GM12864 (cell line): ENCODE measurements at regions not wholly inside any gene's neighbourhood (a gene's known extent, or its start where the extent isn't known, plus 50 kb on each side); places are given as distances from the start of the nearest gene placed in this dataset.

ENCODE experiments used
- DNase-seq: peaks from one replicate; pipeline ENCODE4 v3.0.0-alpha.2; 2011; ENCODE audit warnings: low read depth
- H3K4me3 ChIP-seq: 2 replicates; pipeline ENCODE4 v1.5.1; 2011; ENCODE audit warnings: mild to moderate bottlenecking, low read depth, low read length, control low read depth
- TF ChIP-seq, protein P1 (sequence below): IDR thresholded peaks from 2 replicates; pipeline ENCODE4 v1.5.1; 2011; ENCODE audit warnings: low read depth, mild to moderate bottlenecking, moderate library complexity, low read length, control low read depth, inconsistent platforms; ENCODE audit errors: missing control alignments

DNA sequence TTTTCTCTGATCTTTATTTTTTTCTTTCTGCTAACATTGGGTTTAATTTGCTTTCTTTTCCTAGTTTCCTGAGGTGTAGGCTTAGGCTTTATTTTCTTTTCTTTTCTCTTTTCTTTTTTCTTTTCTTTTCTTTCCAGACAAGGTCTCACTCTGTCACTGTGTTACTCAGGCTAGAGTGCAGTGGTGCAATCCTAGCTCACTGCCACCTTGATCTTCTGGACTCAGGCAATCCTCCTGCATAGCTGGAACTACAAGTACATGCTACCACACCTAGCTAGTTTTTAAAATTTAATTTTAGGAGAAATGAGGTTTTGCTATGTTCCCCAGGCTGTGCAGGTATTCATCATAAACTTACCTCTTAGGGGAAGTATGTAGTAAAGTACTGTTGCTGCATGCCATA lies 197.8 kb upstream of the ANKRD50 start:
- TF ChIP-seq, protein P1, sequence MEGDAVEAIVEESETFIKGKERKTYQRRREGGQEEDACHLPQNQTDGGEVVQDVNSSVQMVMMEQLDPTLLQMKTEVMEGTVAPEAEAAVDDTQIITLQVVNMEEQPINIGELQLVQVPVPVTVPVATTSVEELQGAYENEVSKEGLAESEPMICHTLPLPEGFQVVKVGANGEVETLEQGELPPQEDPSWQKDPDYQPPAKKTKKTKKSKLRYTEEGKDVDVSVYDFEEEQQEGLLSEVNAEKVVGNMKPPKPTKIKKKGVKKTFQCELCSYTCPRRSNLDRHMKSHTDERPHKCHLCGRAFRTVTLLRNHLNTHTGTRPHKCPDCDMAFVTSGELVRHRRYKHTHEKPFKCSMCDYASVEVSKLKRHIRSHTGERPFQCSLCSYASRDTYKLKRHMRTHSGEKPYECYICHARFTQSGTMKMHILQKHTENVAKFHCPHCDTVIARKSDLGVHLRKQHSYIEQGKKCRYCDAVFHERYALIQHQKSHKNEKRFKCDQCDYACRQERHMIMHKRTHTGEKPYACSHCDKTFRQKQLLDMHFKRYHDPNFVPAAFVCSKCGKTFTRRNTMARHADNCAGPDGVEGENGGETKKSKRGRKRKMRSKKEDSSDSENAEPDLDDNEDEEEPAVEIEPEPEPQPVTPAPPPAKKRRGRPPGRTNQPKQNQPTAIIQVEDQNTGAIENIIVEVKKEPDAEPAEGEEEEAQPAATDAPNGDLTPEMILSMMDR = no peak
- H3K4me3 ChIP-seq = no peak overlapping the region
- DNase-seq = no peak

DNA sequence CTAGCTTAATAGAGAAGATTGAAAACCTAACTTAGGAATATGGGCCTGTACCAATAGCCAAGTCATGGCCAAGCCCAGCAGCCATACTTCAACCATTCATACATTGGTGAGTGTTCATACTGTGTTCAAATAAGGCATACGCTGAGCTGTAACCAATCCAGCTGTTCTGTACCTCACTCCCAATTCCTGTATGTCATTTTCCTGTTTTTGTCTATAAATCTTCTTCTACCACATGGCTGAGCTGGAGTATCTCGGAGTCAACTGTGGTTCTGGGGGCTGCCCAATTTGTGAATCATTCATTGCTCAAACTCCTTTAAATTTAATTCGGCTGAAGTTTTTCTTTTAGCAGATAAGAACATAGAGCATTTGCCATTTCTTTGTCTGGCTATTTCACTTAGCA lies 195.3 kb upstream of the ANKRD50 start:
- H3K4me3 ChIP-seq = no peak overlapping the region
- DNase-seq = no peak
- TF ChIP-seq, protein P1 = no peak

DNA sequence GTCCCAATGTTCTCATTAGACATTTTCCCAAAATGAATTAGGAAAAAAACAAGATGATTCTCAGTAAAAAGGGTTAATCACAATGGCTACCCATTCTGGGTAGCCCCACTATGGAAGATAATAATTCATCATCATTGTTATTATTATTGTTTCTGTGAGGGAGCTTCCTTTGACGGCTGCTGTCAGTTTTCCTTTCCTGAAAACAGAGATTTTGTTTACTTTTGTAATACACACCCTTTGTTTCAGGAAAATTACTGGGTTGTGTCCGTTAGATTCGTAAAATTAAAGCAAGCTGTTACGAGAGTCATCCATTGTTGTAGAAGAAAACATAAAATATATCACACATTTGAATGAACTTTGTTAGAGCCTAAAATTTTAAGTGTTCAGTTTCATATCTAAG lies 192.9 kb upstream of the ANKRD50 start:
- TF ChIP-seq, protein P1 = no peak
- no peak overlapping the region for H3K4me3 ChIP-seq
- DNase-seq = no peak

DNA sequence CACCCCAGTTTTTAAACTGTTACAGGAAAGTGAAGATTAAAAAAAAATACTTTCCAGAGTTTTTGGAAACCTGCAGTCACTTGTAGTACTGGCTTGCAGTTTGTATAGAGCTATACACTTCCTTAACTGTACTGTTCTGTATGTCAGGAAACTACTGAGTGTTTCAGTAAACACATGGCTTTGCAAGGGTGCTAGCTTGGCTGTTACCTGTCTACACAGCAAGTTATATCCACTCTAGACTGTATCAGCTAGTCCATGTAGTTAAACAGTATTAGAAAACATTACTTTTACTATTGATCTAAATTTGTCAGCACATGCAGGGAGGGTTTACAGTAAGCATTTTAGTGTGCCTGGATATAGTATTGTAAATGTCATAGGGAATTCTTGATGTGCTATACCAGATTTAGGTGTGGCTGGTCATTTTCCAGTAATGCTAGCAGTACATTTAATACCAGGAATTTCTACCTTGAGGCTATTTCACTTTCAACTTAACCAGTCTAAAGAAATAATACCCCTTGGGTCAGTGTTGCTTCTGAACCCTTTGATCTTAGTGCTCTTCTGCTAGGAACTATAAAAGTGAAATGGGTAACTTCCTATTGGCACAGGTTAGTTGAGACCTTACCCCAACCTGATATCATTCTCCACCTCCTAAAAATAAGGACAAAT lies 192.3 kb upstream of the ANKRD50 start:
- no peak for DNase-seq
- TF ChIP-seq, protein P1 = no peak
- no peak overlapping the region for H3K4me3 ChIP-seq

DNA sequence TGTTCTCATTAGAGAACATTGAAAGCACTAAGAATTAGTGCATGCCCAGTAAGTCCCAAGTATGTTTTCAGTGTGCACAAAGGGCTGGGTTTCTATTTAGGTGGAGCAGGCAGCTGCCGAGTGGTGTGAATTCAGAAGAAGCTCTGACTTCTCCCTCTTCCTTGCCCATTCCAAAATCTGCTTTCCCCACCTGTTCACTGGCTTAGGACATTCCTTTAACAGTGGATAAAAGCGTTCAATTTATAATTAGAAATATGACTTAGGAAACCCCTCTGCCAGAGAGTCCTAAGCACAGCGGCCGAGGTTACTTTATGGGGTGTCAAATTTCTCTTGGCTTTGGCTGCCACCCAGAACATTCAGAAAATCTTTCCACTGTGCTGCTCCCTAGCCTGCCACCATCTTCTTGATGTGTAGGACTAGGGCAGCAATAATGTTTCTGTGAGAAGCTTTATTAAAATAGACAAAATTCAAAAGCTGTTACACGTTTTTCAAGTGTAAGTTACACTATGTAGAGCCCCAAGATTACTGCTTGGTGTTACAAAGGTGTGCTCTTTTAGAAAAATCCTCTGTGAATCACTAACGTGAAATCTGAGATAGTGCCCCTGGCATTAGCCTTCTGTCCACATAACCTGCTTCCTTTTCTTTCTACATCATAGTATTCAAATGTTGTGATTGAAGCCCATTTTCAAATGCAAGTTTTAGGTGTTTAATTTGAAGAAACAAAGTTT lies 191.6 kb upstream of the ANKRD50 start:
- no peak overlapping the region for H3K4me3 ChIP-seq
- TF ChIP-seq, protein P1 = no peak
- no peak for DNase-seq

DNA sequence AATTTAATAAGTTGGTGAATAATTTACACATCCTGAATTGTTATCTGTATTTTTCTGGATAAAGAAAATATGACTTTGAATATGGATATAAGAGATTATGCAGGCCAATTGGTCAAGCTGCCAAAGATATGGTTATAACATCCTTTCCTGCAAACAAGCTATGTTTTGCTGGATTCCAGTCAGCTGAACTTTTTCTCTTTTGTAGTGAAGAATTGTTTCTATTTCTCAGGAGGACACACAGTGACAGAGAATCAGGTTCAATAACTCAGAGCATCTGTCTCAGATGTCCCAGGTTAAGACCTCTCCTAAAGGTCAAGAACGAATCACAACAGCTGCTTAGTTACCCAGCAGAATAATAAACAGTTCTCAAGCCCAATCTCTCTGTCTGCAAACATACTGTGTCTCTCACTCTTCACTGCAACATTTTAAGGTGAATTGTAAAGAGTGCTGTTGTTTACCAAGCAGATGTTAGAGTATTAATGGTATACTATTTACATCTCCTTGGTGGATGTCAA lies 189.5 kb upstream of the ANKRD50 start:
- no peak overlapping the region for H3K4me3 ChIP-seq
- DNase-seq = no peak
- TF ChIP-seq, protein P1 = no peak

DNA sequence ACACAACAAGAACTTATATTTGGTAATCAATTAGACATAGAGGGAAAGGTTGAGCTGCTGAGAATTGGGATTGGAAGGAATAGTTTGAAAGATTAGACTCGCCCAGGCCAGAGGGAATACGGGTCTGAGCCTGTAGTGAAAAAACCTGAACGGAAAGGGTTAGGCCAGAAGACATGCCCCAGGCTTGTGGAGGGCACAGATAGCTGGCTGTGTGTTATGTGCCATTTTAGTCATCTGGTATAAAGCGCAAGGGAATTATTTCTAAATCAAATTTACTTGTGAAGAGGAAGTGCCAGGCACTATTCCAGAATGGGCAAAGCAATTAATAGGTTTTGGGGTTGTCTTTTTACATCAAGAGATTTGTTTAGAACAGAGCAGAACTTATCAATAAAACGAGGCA lies 187.5 kb upstream of the ANKRD50 start:
- DNase-seq = no peak
- TF ChIP-seq, protein P1 = no peak
- no peak overlapping the region for H3K4me3 ChIP-seq
